NCI-H82 treated with DMSO at 0.1 percent for 48 hours (cell line): ENCODE measurements at regions not wholly inside any gene's neighbourhood (a gene's known extent, or its start where the extent isn't known, plus 50 kb on each side); places are given as distances from the start of the nearest gene placed in this dataset.
"Not testable (repeated sequence)": the region's sequence is repeated elsewhere in the genome, so short reads cannot be mapped to it uniquely, and the experiment has no call there.

ENCODE experiments used
- DNase-seq: peaks from one replicate; lab custom pipeline; 2025; ENCODE audit not compliant: unreplicated experiment; lab: John Stamatoyannopoulos, UW

DNA sequence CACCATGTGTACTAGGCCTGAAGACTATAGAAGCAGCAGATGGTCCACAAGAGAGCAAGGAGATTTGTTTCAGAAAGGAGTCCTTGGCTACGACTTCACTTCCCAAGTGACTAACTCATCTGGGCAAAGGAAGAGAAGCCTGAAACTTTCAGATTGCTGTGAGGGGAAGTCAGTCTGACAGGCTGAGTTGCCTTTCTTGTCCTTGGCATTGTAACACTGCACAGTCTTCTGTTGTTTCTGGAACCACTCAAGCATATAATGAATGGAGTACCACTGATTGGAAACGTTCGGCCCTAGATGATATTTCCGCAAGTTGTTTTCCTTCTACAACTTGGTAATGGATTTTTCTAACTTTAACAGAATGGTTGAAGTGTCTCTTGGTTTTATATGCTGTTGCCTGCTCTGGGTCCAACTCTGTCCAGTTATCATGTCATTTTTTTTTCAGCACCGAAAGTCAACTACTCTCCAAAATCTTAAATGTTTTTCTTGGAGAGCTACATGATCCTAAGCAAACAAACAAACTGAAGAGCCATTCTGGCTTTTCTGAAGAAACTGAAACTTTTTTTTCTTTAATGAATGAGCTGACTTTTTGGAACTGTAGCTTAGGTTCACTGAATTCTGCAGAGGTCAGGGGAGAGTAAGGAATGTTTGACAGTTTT, 685.7 kb downstream of the MECOM start:
- DNase-seq = no peak

DNA sequence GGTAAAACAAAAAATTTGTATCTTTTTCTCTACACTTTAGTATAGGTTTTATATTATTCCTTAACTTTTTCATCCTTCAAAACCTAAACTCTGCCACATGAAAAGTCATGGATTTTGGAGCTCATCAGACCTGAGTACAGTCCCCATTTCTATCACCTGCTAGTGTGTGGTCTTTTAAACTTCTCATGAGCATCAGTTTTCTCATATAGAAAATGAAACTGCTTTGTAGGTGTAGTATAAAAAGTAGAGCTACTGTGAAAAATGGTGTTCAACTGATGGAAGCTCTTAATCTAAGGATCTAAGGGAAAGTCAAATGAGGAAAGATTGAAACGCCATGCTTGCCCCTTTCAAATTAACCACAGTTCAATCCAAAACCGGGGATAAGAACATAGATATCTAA, 686.5 kb downstream of the MECOM start:
- no peak for DNase-seq

DNA sequence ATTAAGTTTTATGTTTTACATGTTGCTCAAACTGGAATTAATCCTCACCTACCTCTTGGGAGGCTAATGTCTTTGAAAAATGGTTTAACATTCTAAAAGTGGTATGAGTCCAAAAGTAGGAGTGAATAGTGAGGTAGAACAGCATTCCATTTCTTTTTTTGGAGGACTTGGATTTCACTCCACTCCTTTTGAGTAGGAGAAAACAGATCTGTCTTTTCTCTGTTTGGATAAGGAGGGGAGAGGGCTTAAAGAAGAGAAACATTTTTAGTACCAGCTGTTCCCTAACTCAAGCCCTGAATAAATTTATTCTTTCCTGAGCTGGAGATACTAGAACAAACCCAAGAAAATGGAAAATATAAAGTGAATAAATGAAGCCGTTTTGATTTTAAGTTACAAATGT, 687.9 kb downstream of the MECOM start:
- DNase-seq = no peak

DNA sequence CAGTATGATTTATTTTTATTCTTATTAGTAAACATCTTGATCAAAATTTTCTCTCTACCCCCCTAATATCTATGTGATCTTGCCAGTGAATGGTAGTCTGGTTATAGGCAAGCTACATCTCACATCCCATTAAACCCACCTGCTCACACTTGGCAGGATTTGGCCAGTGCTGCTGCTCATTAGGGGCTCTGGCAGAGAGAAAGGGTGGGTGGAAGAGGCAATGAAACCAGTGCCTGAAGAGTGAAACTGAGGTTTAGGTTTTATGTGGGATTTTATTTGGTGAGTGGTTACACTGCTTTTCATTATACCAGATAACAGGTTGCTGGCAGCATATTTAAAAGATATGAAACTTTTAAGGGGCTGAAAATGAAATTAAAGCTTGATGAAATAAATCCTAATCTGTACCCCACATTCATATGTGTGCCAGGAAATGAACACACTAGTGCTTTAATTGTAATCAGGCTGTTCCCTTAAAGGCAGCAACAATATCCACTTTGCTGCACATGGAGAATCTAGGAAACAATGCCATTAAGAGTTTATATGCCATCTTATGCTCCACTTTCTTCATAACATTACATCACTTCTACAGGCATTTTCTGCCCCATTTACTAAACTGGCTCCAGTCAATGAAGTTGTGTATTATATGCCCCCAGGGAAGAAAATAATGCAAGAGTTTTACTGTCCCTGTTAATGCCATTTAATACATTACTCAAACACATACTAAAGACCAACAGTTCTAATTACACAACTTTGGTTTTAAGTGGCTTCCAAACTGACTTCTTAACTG, 688.7 kb downstream of the MECOM start:
- no peak for DNase-seq

DNA sequence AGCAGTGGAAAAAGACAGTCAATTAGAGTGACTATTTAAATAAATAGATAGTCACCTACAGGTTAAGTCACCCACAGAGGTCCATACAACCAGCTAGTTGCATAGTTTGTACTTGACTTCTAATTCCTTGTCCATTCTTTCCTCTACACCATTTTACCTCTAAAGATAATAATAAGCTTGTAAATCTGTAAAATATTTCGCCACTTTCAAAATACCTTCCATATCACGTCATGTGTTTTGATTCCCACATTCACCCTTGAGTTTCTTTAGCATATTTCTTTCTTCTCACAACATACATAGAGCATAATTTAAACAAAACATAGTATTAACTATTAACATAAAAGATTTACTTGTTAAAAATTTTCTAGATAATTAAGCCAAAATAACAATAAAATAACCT, 689.6 kb downstream of the MECOM start:
- no peak for DNase-seq

DNA sequence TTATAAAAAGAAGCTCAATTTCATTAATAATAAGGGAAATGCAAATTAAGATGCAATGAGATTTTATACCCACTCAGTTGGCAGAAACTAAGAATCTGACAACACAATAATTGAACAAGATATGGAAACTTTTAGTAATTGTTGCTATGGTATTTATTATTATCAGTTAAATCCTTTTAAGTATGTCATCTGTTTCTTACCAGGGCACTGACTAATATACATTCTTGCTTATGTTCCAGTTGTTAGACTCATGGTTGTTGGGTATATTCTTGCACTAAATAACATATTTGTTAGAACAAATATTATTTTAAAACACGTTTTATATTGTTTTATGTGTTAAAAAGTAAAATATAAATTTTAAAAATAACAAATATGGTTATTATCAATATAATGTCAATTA, 690.3 kb downstream of the MECOM start:
- DNase-seq = no peak

DNA sequence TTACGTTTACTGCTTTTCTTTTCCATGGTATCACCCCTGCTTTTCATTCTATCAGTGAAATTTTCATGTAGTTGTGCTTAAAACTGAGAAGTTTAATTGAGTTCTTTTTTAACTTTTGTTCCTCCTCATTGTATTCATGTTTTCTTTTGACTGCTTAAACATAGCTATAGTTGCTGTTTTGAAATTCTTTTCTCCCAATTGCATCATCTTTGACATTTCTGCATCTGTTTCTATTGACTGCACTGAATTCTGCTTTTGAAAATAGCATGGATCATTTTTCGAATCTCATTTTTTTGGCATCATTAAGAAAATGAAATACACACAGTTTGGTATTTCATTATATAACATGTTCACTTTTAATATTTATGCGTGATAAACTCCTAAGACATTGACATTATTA, 694.9 kb downstream of the MECOM start:
- no peak for DNase-seq

DNA sequence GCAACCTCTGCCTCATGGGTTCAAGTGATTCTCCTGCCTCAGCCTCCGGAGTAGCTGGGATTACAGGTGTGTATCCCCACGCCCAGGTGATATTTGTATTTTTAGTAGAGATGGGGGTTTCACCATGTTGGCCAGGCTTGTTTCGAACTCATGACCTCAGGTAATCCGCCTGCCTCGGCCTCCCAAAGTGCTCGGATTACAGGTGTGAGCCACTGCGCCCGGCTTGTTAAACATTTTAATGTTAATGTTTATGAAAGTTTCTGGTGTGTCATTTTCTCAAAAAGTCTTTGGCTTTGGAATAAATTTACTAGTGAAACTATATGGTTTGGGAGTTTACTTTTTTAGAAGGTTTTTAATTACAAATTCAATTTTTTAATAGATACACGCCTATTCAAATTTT, 698.8 kb downstream of the MECOM start:
- no peak for DNase-seq

DNA sequence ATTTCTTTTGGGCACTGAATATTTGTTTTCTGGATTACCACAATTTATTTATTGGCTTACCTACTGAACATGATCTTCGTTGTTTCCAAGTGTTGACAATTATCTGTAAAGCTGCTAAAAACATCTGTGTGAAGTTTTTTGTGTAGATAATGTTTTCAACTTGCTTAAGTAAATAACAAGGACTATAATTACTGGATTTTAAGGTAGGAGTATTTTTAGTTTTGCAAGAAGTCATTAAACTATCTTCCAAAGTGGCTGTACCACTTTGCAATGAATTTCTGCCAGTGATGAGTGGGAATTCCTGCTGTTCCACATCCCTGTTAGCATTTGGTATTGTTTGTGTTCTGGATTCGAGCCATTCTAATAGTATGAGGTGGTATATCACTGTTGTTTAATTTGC, 702.2 kb downstream of the MECOM start:
- DNase-seq = no peak

DNA sequence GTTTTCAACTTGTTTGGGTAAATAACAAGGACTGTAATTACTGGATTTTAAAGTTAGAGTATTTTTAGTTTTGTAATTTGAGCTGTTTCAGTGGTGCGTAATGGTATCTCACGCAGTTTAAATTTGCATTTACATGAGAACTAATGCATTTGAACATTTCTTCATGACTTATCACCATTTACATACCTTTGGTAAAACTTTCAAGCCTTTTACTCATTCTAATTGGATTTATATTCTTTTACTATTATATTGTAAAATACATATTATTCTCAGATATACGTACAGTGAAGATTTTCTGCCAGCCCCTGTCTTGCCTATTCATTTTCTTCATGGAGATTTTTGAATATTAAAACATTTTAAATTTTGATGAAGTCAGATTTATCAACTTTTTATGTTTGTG, 703.8 kb downstream of the MECOM start:
- DNase-seq = no peak

DNA sequence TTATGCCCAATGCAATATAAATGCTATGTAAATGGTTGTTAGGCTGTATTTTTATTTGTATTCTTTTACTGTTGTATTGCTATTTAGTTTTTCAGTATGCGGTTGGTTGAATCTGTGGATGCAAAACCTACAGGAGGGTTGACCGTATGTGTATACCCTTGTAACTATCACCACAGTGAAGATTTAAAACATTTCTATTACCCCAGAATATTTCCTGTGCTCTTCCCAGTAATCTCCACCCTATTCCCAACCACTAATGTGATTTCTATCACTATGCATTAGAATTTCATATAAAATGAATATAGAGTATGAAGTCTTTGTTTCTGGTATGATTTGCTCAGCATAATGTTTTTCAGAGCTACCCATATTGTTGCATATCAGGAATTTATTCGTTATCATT, 705.0 kb downstream of the MECOM start:
- DNase-seq = no peak

DNA sequence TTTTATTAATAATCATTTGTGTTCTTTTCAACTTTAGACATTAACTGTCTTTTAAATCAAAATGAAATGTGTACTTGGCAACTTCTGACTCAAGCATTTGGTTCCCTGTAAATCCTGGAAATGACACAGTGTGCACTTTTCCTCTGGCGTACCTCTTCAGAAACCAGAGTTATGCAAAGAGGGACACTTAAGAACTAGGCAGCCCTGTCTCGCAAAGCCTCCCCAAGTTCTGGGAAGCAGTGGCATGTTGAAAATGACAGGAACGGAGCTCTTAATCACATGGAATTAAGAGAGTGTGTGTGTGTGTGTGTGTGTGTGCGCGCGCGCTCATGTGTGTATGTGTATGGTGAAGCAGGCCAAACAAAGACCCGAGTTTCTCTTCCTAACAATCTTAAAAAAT, 707.4 kb downstream of the MECOM start:
- DNase-seq = no peak

DNA sequence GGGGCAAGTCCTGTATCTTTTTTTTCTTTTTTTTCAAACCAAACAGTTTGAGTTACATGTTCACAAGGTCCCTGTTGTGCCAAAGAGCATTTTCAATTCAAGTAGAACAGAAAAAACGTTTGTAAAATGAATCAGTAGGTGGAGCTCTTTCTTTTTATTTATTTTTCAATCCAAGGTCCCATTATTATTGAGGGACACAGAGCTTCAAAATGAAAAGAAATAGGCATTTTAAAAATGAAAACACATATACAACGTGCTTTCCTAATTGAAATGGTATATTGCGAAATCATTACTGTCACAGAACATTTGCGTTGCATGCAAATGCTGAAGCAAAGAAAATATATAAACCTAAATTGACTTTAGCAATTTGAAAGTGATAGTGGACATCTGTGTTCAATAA, 711.0 kb downstream of the MECOM start:
- no peak for DNase-seq

DNA sequence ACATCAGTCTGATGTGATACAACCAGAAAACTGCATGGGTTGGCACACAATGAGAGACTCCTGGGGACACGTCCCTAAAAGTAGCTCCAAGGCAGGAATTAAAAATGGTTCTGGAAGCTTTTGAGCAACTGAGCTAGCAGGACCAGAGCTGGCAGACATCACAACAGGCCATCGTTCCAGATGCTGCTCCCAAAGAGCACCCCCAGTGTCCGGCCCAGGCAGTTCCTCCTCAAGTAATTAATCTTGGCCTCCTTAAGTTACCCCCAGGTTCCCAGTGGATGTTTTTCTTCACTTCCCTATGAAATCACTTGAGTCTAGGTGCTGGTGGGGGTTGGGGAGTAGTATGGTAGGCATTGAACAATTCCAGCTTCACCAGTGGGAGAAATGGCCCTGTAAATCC, 711.6 kb downstream of the MECOM start:
- no peak for DNase-seq

DNA sequence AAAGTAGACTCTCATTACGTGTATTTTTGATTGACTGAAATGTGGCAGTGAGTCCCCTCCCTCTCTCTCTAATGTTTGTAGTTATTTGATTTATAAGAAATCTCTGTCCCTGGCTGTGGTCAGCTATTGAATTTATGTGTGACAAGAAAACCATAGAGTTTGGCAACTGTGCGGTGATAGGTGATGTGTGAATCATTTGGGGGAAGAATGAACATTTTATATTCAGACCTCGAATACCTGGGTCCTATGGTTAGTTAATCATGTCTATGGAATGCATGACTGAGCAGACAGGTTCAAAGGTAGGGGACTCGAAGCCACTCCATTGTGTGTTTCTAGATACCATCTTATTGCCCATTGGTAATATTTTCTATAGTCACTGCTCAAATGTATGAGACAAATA, 712.1 kb downstream of the MECOM start:
- no peak for DNase-seq

DNA sequence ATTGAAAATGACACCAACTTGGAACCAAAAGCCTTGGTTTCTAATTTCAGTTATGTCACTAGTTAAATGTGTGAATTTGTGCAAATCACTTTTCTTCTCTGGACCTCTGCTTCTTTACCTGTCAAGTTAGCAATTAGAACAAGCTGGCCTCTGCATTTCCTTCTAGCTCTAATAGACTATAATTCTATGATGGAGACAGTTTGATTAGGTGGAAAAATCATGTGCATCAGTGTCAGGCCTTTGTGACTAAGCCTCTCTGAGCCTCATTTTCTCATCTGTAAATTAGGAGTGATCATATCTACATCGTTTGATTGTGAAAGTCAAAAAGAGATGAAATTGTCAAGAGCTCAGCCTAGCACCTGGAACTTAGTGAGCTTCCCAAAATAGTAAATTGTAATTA, 712.9 kb downstream of the MECOM start:
- no peak for DNase-seq

DNA sequence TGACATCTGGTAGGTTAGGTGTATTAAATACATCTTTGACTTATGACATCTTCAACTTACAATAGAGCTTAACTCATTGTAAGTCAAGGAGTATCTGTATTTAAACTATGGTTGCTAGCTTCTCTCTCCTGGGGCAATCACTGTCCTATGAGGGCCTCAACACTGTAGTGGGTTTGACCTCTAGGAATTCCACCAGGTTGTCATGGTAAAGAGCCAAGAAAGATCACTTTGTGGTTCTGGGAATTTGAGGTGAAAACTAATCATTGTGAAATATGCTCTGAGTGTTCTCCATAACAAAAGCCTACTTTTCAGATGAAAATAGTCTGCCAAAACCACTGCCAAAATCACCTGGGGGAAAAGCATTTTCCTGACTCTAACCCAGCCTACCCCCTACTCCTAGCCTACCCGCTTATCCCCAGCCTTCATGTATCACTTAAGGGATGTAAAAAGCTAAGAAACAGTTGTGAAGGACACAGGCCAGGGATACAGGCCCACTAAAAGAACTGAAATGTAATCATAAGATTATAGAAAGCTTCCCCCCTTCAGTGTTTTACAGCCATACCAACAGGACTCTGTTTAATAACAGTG, 723.8 kb downstream of the MECOM start:
- no peak for DNase-seq

DNA sequence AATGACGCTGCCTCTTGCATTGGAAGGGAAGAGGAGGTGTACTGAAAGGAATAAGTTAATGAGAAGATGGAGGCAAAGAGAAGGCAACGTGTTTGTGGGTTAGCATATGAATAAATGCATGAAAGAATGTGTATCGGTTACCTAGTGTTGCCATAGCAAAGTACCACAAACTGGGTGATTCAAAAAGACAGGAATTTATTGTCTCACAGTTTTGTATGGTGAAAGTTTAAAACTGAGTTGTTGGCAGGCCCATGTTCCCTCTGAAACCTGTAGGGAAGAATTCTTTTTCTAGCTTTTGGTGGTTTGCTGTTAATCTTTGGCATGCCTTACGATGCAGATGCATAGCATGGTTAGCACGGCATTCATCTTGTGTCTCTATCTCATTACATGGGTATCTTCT, 729.9 kb downstream of the MECOM start:
- no peak for DNase-seq

DNA sequence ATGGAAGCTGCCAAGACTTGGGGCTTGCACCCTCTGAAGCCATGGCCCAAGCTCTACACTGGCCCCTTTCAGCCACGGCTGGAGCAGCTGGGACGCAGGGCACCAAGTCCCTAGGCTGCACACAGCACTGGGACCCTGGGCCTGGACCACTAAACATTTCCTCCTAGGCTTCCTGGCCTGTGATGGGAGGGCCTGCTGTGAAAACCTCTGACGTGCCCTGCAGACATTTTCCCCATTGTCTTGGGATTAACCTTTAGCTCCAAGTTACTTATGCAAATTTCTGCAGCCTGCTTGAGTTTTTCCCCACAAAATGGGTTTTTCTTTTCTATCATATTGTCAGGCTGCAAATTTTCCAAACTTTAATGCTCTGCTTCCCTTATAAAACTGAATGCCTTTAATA, 733.5 kb downstream of the MECOM start:
- DNase-seq = not testable (repeated sequence)

DNA sequence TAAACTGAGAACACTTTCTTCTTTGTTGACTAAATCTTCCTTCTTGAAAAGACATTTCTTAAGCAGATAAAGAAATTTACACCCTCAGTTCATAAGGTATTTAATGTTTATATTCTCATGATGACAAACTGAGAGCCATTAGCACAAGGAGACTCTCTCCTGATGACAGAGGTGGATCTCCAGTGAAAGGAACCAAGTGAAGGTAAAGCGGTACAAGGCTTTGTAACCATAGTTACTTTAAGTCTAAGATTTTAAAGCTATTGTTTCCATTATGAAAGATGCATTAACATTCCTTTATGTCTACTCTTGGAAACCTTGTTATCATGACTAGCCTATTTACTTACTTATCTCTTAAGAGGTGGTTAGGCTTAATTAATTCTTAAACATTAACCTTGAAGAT, 737.1 kb downstream of the MECOM start:
- DNase-seq = no peak

DNA sequence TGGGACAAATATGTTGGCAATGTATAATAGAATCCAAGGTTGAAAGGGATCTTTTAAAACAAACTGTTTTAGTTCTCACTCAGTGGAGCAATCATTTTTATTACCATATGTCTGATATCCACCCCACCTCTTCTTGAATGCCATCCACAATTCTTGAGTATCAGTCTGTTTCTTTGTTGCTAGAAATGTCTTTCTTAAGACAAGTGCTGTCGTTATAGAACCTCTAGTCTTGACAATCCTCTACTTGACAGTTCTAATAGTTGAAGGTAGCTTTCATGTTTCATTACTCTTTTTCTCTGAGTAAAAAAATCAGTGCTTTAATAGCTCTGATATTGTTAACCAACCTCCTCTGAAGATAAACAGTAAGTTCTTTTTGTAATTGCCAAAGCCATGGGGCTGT, 737.9 kb downstream of the MECOM start:
- DNase-seq = no peak

DNA sequence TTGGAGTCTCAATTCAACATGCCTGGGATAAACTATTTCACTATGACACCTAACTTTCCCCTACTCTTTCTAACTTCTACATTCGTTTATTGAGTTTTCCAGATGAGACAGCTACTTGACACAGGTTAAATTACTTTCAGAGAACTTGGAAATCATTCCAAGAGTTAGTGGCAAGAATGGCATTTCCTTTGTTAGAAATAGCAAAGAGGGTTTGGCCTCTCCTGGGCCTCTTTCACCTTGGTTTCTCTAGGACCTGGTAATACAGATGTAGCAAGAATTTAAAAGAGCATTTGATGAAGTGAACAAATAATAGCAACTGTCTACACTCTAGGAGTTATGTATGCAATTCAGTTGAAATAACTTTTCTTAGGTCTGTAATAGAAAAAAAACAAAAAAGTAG, 748.9 kb downstream of the MECOM start:
- no peak for DNase-seq

DNA sequence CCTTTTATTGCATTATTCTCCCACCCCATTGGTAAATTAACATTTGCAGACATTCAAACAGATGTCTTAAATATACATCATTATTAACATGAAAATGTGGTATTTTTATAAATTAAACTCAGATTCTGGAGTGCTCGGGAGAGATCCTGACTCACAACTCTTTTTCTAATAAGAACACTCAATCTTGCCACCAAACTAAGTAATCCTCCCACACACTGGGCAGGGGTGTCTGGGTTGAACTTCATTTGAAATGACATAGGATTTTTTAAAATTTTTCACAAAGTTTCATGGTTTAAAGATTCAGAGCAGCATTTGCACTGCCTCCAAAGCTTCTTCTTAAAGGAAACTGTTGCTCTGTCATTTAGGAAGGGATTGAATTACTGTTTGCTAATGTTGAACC, 754.3 kb downstream of the MECOM start:
- DNase-seq = no peak
